Lower lobe of right lung (tissue), 2 donors: ENCODE measurements at regions not wholly inside any gene's neighbourhood (a gene's known extent, or its start where the extent isn't known, plus 50 kb on each side); places are given as distances from the start of the nearest gene placed in this dataset.
A peak's percentile ranks its signal among the peaks of the same experiment; 100 is the strongest.

Experiments
- ATAC-seq, 2 donors: fragments of 200-7000 bp; cut with Tn5 transposase; one replicate each; pipeline ENCODE4 v1.9.1; 2020 to 2022; ENCODE audit warnings: mild to moderate bottlenecking in 2 of 2, moderate library complexity in 2 of 2
- DNase-seq: peaks from one replicate; pipeline ENCODE4 v3.0.0-alpha.2; 2020
- H3K27ac ChIP-seq: fragments of 200-600 bp; one replicate; pipeline ENCODE4 v1.8.0; 2022
- H3K27me3 ChIP-seq: fragments of 200-600 bp; one replicate; pipeline ENCODE4 v1.8.0; 2022; ENCODE audit warnings: low read depth
- H3K36me3 ChIP-seq: fragments of 200-600 bp; one replicate; pipeline ENCODE4 v1.8.0; 2022; ENCODE audit warnings: mild to moderate bottlenecking
- H3K4me1 ChIP-seq: fragments of 200-600 bp; one replicate; pipeline ENCODE4 v1.8.0; 2022
- H3K4me3 ChIP-seq: fragments of 200-600 bp; one replicate; pipeline ENCODE4 v1.8.0; 2022; ENCODE audit warnings: mild to moderate bottlenecking
- H3K9me3 ChIP-seq: fragments of 200-600 bp; one replicate; pipeline ENCODE4 v1.8.0; 2022
- intact Hi-C: fragments of 100-400 bp; cut with DNase I; formaldehyde crosslinking; loops from one replicate; pipeline ENCODE4 v1.11.0; 2022
- TF ChIP-seq, protein P1 (sequence below): fragments of 200-600 bp; IDR thresholded peaks from one replicate; pipeline ENCODE4 v1.8.0; 2022; ENCODE audit warnings: antibody characterized with exemption, mild to moderate bottlenecking
- donor health status: DM: no; HTN: yes; CAD: no; lungs with severe emphysema.

DNA sequence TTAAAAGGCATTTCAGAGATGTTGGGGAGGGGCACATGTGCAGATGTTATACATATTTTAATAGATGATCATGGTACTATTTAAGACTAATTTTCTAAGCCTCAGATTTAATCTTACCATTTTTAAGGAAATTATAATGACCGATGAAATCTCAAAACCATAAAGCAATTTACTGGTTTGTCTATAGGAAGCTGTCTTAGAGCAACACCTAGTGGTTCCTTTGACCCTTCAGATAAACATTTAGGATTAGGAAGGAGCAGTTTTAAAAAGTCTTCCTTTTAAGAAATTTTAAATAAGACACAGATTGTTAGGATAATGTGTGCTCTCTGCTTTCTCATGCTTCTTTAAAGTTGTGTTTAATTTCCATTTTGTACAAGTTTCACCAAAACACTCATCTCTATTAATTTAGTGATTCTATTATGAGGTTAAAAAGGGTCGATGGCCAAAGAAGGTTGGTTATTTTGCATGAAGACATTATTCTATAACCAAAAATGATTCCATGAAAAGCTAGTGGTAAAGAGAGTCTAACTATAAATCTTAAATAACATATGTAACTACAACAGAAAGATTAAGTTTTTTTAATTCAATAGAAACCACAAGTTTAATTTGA, 376.4 kb downstream of the HACE1 start:
- intact Hi-C loops, result no loop called here
- ATAC-seq (no peak), DNase-seq (no peak)
- H3K36me3 ChIP-seq, result no peaks in the 10 kb centered on the region
- H3K9me3 ChIP-seq, result no peaks in the 10 kb centered on the region
- H3K4me3 ChIP-seq, result no peak overlapping the region
- H3K27ac ChIP-seq, result no peak overlapping the region
- H3K27me3 ChIP-seq, result no peaks in the 10 kb centered on the region
- no peaks in the 10 kb centered on the region for H3K4me1 ChIP-seq
- TF ChIP-seq, protein P1, sequence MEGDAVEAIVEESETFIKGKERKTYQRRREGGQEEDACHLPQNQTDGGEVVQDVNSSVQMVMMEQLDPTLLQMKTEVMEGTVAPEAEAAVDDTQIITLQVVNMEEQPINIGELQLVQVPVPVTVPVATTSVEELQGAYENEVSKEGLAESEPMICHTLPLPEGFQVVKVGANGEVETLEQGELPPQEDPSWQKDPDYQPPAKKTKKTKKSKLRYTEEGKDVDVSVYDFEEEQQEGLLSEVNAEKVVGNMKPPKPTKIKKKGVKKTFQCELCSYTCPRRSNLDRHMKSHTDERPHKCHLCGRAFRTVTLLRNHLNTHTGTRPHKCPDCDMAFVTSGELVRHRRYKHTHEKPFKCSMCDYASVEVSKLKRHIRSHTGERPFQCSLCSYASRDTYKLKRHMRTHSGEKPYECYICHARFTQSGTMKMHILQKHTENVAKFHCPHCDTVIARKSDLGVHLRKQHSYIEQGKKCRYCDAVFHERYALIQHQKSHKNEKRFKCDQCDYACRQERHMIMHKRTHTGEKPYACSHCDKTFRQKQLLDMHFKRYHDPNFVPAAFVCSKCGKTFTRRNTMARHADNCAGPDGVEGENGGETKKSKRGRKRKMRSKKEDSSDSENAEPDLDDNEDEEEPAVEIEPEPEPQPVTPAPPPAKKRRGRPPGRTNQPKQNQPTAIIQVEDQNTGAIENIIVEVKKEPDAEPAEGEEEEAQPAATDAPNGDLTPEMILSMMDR, result peak; percentile 36

DNA sequence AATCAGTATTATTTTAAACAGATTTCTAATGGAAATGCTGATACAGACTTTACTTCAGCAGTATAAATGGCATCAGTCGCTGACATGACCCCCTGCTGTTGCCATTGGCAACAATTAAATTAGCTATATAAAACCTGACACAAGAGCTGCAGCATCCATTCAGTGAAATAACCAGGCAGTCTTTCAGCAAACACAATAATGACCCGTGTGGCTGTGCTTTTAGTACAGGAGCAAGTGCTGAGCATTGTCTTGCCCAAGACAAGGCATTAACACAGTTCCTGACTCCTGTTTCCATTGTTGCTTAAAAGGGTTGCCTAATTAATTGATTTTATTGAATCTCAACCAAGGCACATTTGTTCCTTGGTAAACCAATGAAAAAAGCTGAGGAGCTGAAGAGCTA, 382.1 kb downstream of the HACE1 start:
- DNase-seq (no peak), ATAC-seq (no peak)
- TF ChIP-seq, protein P1, result no peak
- Histone ChIP-seq H3K36me3 (no peaks in the 10 kb centered on the region), H3K27ac (no peak overlapping the region), H3K4me1 (no peaks in the 10 kb centered on the region), H3K9me3 (no peaks in the 10 kb centered on the region), H3K27me3 (no peaks in the 10 kb centered on the region), H3K4me3 (no peak overlapping the region)
- intact Hi-C loops, result no loop called here

DNA sequence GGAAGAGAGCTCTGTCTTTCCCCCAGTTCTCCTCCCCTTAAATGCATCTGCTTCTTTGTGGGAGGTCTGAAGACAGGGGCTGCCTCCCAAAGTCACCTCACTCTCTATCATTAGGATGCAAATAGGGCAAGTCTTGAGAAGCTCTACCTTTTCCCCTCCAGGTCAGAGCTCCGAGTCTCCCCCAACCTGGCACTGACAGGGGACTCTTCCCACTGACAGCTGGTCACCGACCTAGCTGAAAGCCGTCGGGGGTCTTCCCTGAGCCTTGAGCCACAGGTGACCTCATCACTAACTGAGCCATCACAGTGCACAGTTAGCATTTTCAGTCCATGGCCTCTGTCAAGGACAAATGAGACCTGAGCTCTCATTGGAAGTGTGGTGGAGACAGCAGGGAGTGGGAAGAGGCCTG, 386.7 kb downstream of the HACE1 start:
- Histone ChIP-seq H3K4me3 (no peak overlapping the region), H3K9me3 (no peaks in the 10 kb centered on the region), H3K4me1 (no peaks in the 10 kb centered on the region), H3K27me3 (no peaks in the 10 kb centered on the region), H3K36me3 (no peaks in the 10 kb centered on the region), H3K27ac (no peak overlapping the region)
- TF ChIP-seq, protein P1, result no peak
- DNase-seq (no peak), ATAC-seq (no peak)
- intact Hi-C loops, result no loop called here

DNA sequence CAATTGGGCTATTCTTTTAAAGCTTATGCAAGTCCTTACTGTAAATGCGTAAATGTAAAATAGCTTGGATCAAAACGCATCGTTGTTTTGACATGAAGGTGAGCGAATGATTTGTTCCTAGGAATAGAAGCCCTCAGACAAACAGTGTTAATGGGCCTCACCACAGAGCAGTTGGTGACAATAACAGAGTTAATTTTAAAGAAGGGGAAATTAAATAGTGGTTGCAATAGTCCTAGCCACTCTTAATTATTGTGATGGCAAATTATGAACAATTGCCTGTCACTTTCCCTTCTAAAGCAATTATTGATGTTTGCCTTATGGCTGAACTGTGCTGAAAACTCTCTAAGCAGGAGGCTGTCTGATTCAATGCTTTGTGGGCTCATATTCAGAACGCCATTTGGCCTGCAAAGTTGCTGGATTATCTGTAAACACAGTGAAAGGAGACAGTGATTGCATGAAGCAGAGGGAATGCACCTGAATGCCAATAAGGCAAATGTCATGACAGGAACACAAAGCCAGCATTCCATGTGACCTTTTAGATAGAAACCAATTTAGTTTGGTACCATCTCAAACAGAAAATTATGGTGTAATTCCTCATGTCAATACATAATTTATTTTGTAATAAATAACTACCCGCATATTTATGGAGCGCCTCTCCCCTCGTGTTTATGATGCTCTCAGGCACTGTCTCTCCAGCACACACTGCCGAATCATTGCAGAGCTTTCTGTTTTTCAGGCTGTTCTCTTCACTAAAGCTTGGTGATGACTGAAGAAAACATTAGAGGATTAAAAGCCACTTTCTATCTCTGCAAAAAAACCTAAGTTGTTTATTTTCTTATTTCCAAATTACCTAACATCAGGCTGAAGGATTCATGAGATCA, 387.5 kb downstream of the HACE1 start:
- no peak for DNase-seq

DNA sequence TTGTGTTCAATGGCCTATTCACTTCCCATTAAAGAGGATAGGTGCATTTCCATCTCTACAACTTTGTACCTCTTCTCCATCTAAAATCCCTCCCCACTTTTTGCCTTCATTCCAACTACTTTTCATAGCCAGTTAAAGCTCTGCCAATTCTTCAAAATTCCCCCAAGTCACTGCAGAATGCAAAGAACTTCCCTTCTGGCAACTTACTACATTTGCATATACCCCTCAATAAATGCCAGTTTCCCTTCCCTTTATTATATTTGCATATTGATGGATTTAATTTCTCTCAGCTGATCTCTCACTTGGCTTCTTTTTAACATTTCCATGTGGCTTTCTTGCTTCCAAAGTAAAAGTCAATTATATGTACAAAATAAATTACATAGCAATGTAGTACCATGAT, 393.4 kb downstream of the HACE1 start:
- intact Hi-C loops, result no loop called here
- Histone ChIP-seq H3K9me3 (no peaks in the 10 kb centered on the region), H3K4me3 (no peak overlapping the region), H3K27me3 (no peaks in the 10 kb centered on the region), H3K4me1 (no peaks in the 10 kb centered on the region), H3K36me3 (no peaks in the 10 kb centered on the region), H3K27ac (no peak overlapping the region)
- ATAC-seq (no peak), DNase-seq (no peak)
- TF ChIP-seq, protein P1, result no peak

More for the DNA sequence above, 387.5 kb downstream of the HACE1 start:
- H3K9me3 ChIP-seq, result no peaks in the 10 kb centered on the region
- no peak overlapping the region for H3K27ac ChIP-seq
- H3K36me3 ChIP-seq, result no peaks in the 10 kb centered on the region
- no peak overlapping the region for H3K4me3 ChIP-seq
- intact Hi-C loops, result no loop called here
- no peak for ATAC-seq
- TF ChIP-seq, protein P1, result no peak
- no peaks in the 10 kb centered on the region for H3K4me1 ChIP-seq
- no peaks in the 10 kb centered on the region for H3K27me3 ChIP-seq
